ENCODE measurements at regions not wholly inside any gene's neighbourhood (a gene's known extent, or its start where the extent isn't known, plus 50 kb on each side); places are given as distances from the start of the nearest gene placed in this dataset.

GRCh38 chr6:82066196-82066595 lies 181.3 kb downstream of the IBTK start:
- POLR2A ChIA-PET = no interaction called here
- no peak overlapping the region for H2AFZ ChIP-seq (ENCODE audit: low read depth, low read length)

GRCh38 chr6:82063574-82063973 lies 184.0 kb downstream of the IBTK start:
- CTCF ChIA-PET = no interaction called here
- Histone ChIP-seq H3K27me3 (ENCODE audit: control insufficient read depth in 2 of 2, insufficient read depth in 2 of 2, low read length in 2 of 2) (no peaks in the 10 kb centered on the region), H3K9me3 (replicated peaks; ENCODE audit: control insufficient read depth, insufficient read depth, low read length) (no peaks in the 10 kb centered on the region), H4K20me1 (replicated peaks; ENCODE audit: control insufficient read depth, extremely low read depth, insufficient read depth, low read length) (no peaks in the 10 kb centered on the region), H3K9ac (replicated peaks; ENCODE audit: extremely low read depth, insufficient read depth, low read length) (no peak overlapping the region), H3K4me1 (ENCODE audit: control insufficient read depth, extremely low read depth, insufficient read depth, low read length) (peaks cover 4% of the 10 kb centered on the region), H3K9me1 (replicated peaks; ENCODE audit: control insufficient read depth, extremely low read depth, insufficient read depth, low read length) (no peaks in the 10 kb centered on the region), H3K4me3 (replicated peaks in 1 of 3; ENCODE audit: insufficient read depth in 1 of 3, low read depth in 1 of 3, low read length in 3 of 3) (no peak overlapping the region), H3K4me2 (ENCODE audit: insufficient read depth, low read length) (no peak overlapping the region), H3K27ac (ENCODE audit: insufficient read depth, low read depth, low read length) (no peak overlapping the region), H2AFZ (ENCODE audit: low read depth, low read length) (no peak overlapping the region), H3K79me2 (ENCODE audit: control insufficient read depth, insufficient read depth, low read length) (no peaks in the 10 kb centered on the region), H3K36me3 (ENCODE audit: control insufficient read depth in 2 of 2, extremely low read depth in 1 of 2, insufficient read depth in 2 of 2, low read length in 2 of 2) (no peaks in the 10 kb centered on the region)
- POLR2A ChIA-PET = no interaction called here
- DNase-seq (ENCODE audit: low read depth, low spot score) (no peak), FAIRE-seq (no peak)
- intact Hi-C loops (cut with micrococcal nuclease) = no loop called here
- TF ChIP-seq CTCF (IDR thresholded peaks at IDR 0.05; ENCODE audit: extremely low read depth in 1 of 2, insufficient read depth in 1 of 2, low read depth in 1 of 2, low read length in 2 of 2) = no peak
- TF ChIP-seq POLR2AphosphoS5 (IDR thresholded peaks at IDR 0.05; ENCODE audit: insufficient read depth, low read depth, low read length) = no peak
- TF ChIP-seq GATA2 (IDR thresholded peaks at IDR 0.05; ENCODE audit: insufficient read depth, insufficient read length, low read depth, low read length) = no peak
- no peak for TF ChIP-seq FOS (IDR thresholded peaks at IDR 0.05; ENCODE audit: borderline replicate concordance, insufficient read depth, low read length)
- TF ChIP-seq, protein P1, sequence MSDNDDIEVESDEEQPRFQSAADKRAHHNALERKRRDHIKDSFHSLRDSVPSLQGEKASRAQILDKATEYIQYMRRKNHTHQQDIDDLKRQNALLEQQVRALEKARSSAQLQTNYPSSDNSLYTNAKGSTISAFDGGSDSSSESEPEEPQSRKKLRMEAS (IDR thresholded peaks at IDR 0.05; ENCODE audit: insufficient read depth, insufficient read length) = no peak
- no peak for TF ChIP-seq JUN (IDR thresholded peaks at IDR 0.05; ENCODE audit: borderline replicate concordance, insufficient read depth, insufficient read length, low read depth)
- no peak for TF ChIP-seq EZH2 (IDR thresholded peaks at IDR 0.05; ENCODE audit: borderline replicate concordance, low read depth, low read length, severe bottlenecking)
- no peak for TF ChIP-seq POLR2A (IDR thresholded peaks at IDR 0.05; ENCODE audit: low read depth, low read length)
- no peak for TF ChIP-seq MYC (IDR thresholded peaks at IDR 0.05; ENCODE audit: low read depth, low read length)
- dilution Hi-C loops (cut with MboI; ENCODE audit: extremely low pct_ligation_motif_present, low sequenced_read_pairs) = no loop called here
- no TSS peak for BruUV-seq (replicated peaks)

More at GRCh38 chr6:82066196-82066595, 181.3 kb downstream of the IBTK start:
- Histone ChIP-seq H4K20me1 (replicated peaks; ENCODE audit: control insufficient read depth, extremely low read depth, insufficient read depth, low read length) (no peaks in the 10 kb centered on the region), H3K9me3 (replicated peaks; ENCODE audit: control insufficient read depth, insufficient read depth, low read length) (no peaks in the 10 kb centered on the region), H3K9ac (replicated peaks; ENCODE audit: extremely low read depth, insufficient read depth, low read length) (no peak overlapping the region), H3K27ac (ENCODE audit: insufficient read depth, low read depth, low read length) (no peak overlapping the region), H3K4me1 (ENCODE audit: control insufficient read depth, extremely low read depth, insufficient read depth, low read length) (peaks cover 4% of the 10 kb centered on the region), H3K9me1 (replicated peaks; ENCODE audit: control insufficient read depth, extremely low read depth, insufficient read depth, low read length) (no peaks in the 10 kb centered on the region), H3K27me3 (ENCODE audit: control insufficient read depth in 2 of 2, insufficient read depth in 2 of 2, low read length in 2 of 2) (no peaks in the 10 kb centered on the region), H3K4me2 (ENCODE audit: insufficient read depth, low read length) (no peak overlapping the region), H3K36me3 (ENCODE audit: control insufficient read depth in 2 of 2, extremely low read depth in 1 of 2, insufficient read depth in 2 of 2, low read length in 2 of 2) (no peaks in the 10 kb centered on the region), H3K79me2 (ENCODE audit: control insufficient read depth, insufficient read depth, low read length) (no peaks in the 10 kb centered on the region), H3K4me3 (replicated peaks in 1 of 3; ENCODE audit: insufficient read depth in 1 of 3, low read depth in 1 of 3, low read length in 3 of 3) (no peak overlapping the region)
- TF ChIP-seq JUN (IDR thresholded peaks at IDR 0.05; ENCODE audit: borderline replicate concordance, insufficient read depth, insufficient read length, low read depth) (no peak), MYC (IDR thresholded peaks at IDR 0.05; ENCODE audit: low read depth, low read length) (no peak), CTCF (IDR thresholded peaks at IDR 0.05; ENCODE audit: extremely low read depth in 1 of 2, insufficient read depth in 1 of 2, low read depth in 1 of 2, low read length in 2 of 2) (no peak), GATA2 (IDR thresholded peaks at IDR 0.05; ENCODE audit: insufficient read depth, insufficient read length, low read depth, low read length) (no peak), EZH2 (IDR thresholded peaks at IDR 0.05; ENCODE audit: borderline replicate concordance, low read depth, low read length, severe bottlenecking) (no peak)
- DNase-seq (ENCODE audit: low read depth, low spot score) (no peak), FAIRE-seq (no peak)
- CTCF ChIA-PET = interaction anchor here (1.1 to 1.7 kb wide), 3 partner anchors 8 to 29 kb away, joined by 3 to 5 read pairs (median 5); no protein-coding TSS in a partner anchor
- dilution Hi-C loops (cut with MboI; ENCODE audit: extremely low pct_ligation_motif_present, low sequenced_read_pairs) = no loop called here
- BruUV-seq (replicated peaks) = no TSS peak
- intact Hi-C loops (cut with micrococcal nuclease) = no loop called here

Data from endothelial cell of umbilical vein (primary cell).